NCI-H526 (cell line): ENCODE measurements at regions not wholly inside any gene's neighbourhood (a gene's known extent, or its start where the extent isn't known, plus 50 kb on each side); places are given as distances from the start of the nearest gene placed in this dataset.
"Not testable (repeated sequence)": the region's sequence is repeated elsewhere in the genome, so short reads cannot be mapped to it uniquely, and the experiment has no call there.

ENCODE experiments used
- DNase-seq, 2 experiments: peaks; one replicate each; lab custom pipeline; 2025; lab: John Stamatoyannopoulos, UW

- not testable (repeated sequence) for DNase-seq
Measured at GRCh38 chr21:17398954-17399353, 113.9 kb upstream of the CXADR start.

- no peak for DNase-seq
Measured at GRCh38 chr21:17402937-17403336, 109.9 kb upstream of the CXADR start.

DNA sequence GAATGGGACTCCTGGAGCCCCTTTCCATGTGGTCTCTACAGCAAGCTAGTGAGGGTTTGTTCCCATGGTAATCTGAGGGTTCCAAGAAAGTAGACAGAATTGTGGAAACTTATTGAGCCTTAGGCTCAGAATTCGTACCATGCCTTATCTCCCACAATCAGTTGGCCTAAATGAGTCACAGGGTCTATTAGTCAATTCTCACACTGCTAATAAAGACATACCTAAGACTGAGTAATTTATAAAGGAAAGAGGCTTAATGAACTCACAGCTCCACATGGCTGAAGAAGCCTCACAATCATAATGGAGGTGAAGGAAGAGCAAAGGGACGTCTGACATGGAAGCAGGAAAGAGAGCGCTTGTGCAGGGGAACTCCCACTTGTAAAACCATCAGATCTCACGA is 106.6 kb upstream of the CXADR start:
- DNase-seq: no peak

GRCh38 chr21:17414766-17415165 is 98.1 kb upstream of the CXADR start:
- no peak for DNase-seq

DNA sequence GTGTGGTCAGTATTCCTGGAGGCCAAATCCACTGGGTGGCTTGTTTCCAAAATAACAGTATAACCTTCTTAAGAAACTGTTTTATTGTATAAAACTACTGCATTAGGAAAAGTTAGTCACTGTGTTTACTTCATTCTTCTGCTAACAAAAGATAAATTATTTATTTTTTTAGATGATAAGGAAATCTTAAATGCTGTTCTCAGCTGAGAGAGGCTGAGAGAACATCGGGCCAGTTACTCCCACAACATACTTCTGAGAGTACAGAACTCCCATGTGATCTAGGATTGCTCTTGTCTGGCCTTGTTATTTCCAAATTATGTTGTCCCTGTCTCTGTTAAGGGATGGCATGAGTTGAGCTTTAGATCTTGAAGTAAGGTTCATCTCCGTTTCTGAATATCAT is 96.7 kb upstream of the CXADR start:
- DNase-seq: no peak

GRCh38 chr21:17422931-17423330 is 89.9 kb upstream of the CXADR start:
- no peak for DNase-seq

DNA sequence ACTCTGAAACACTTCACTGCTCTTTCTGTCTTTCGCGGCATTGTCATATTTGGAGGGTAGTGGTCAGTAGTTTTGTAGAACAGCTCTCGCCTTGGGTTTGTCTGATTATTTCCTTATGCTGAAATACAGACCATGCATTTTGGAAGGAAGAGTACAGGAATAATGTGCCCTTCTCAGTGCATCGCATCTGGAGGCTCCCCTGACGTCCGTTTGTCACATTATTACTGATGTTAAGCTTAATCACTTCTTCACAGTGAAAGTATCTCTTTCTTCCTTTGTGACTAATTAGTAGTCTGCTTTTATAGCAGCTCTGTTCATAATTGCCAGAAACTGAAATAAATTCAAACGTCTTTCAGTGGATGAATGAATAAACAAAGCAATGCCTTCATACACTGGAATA is 85.7 kb upstream of the CXADR start:
- no peak for DNase-seq

- DNase-seq: no peak
Measured at GRCh38 chr21:17427831-17428483, 84.9 kb upstream of the CXADR start.

GRCh38 chr21:17428484-17428869 is 84.4 kb upstream of the CXADR start:
- no peak for DNase-seq

DNA sequence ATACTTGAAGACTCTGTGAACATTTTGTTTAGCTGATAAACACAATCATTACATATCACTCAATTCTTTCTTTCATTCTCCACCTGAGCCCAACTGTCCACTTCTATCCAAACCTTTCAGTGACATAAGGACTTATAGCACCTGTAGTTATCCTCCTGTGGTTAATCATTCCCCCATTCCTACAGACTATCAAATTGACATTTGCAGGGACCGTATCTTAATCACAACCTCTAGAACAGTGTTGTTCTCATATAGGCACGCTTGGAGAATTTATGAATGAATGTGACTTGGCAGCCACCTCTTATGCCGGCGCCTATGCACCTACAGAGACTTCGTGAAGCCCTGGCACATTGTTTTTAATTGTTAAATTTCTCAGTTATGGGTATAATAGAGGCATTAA is 83.9 kb upstream of the CXADR start:
- no peak for DNase-seq

DNA sequence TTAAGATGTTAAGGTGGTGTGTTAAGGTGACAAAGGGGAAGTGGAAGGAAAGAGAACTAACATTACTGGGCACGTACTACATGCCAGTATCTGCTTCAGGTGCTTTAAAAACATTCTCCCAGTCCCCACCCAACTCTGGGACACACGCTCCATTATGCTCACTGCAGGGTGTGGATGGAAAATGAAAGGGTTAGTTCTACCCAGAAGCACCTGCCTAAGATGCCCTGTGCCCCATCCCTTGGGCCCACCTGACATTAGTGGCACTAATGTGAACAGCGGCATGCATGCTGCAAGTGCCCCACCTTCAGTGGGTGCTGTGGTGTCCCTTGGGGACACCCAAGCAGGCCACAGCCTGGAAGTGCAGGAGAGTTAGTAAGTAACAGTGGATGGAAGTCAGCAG is 82.9 kb upstream of the CXADR start:
- DNase-seq: no peak

- DNase-seq: no peak
Measured at GRCh38 chr21:17432732-17433057, 80.1 kb upstream of the CXADR start.

DNA sequence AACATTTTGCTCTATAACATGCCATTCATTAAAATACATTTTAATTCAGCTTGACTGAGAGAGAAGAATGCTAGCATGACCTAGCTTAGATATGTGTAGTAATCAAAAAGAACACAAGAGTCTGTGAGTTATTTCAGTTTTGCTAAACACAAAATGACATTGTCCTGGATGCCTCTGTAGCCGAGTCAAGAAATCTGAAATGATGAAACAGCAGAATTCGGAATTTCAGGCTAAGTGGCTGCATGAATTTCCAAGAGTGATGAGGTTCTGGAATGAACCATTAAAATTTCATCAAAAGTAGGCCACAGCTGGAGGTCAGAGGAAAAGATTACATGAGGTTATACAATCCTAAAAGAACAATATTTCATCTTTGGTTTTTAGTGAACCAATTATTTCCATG is 79.1 kb upstream of the CXADR start:
- no peak for DNase-seq

DNA sequence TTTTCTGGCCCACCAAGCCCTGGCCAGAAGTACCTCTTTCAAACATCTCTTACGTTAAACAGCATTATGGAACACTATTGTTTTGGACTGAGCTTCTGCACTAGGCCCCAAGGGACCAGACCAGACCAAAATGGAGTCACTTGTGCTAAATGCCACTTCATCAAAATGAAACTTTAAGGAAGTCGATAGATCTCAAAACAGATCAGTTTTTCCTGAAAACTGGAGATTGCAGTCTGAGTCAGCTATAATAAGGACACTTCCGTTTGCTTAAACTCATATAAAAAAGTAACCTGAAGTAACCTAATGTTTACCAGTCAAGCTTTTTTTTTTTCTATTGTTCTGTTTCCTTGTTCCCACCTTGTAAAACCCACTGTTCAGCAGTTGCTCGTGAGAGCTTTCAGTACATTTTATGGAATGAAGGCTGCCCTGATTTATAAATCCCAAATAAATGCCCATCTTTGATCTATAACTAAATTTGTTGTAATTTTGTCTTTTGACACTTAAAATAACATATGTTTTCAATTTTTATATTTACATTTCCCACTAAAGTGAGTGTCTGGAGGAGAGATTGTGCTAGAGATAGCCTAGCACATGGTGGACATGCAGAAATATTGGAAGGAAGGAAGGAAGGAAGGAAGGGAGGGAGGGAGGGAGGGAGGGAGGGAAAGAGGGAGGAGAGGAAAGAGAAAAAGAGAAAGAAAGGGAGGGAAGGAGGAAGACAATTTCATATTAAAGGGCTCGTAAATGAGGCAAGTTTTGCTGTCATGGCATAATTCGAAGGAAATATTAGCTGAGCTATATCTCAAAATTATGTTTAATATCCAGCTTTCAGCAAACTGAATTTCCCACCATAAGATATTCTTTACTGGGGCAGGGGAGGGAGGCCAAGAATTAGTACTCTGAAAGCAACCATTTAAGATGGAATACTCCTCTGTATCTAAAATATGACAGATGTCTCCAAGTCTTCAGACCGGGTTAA is 77.0 kb upstream of the CXADR start:
- DNase-seq: no peak

GRCh38 chr21:17436626-17437111 is 76.2 kb upstream of the CXADR start:
- DNase-seq: no peak

DNA sequence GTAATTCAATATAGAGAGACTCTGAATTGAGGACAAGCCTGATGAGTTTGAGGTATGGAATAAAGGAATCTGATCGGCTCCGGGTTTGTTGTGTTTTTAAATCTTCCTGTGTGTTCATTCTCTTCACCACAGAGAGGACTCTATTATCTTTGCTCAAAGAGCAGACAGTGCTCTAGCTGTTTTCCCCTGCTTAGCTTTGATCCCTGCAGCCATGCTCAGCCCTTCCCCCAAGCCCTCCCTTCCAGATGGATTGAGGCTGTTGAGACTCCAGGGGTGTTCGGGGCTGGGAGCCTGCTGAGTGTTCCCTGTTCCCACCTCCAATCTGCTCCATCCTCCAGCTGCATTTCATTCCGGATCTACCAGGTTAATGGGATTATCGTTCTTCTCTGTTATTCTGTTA is 74.2 kb upstream of the CXADR start:
- no peak for DNase-seq

DNA sequence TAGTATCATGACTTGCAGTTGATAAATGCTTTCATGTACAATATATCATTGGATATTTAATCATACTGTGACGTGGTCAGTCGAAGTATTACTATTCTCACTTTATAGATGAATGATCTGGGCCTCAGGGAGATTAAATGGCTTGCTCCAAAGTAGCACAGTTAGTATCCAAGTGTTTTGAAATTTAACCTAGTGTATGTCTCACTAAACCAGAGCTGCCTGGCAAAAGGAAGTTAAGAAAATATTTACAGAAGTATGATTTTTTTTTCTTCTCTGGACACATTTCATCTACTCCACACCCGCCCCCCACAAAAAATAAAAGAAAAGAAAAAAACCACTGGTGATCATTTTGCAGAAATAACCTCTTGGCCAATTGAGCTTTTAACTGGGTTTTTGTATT is 71.9 kb upstream of the CXADR start:
- no peak for DNase-seq

GRCh38 chr21:17441370-17441769 is 71.5 kb upstream of the CXADR start:
- DNase-seq: no peak

GRCh38 chr21:17442165-17442564 is 70.7 kb upstream of the CXADR start:
- no peak for DNase-seq

GRCh38 chr21:17444828-17445227 is 68.0 kb upstream of the CXADR start:
- DNase-seq: no peak

DNA sequence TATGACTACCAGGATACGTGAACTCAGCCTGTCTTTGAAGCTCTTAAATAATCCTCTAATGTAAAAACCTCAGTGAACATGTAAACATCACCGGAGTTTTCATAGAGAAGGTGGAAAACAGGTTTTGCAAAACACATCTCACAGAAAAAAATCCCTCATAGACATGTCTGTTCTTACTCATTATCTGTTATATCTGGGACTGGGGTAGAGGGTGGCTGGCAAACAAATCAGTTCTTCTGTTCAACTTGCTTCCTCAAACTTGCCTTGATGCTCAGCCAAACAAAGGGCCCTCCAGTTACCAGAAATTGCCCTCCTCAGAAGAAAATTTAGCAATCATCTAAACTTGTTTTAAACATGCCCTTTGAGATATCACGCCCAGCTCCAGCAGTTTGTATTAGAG is 66.1 kb upstream of the CXADR start:
- DNase-seq: no peak

- no peak for DNase-seq
Measured at GRCh38 chr21:17449701-17450100, 63.1 kb upstream of the CXADR start.

DNA sequence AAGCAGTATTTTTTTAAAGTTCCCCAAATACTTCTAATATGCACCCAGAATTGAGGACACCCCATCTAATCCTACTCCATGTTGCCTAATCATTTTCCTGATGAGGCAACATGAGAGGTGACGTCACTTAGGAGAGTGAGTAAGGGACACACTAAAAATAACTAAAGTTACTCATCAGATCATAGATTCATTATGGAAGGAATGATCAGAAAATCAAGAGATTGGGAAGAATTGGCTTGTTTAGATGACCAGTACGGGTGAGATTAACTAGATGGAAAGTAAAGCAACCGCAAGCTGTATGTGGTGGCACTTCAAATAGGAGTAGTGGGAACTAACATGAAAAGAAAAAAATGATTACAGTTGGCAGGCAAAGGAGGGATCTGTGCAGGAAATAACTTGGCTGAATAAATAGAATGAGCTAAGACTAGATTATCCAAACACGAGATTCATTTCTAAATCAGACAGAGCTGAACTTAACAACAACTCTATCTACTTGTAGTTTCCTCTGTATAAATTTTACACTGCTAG is 61.4 kb upstream of the CXADR start:
- DNase-seq: no peak
